HG02763 (cell line): ENCODE measurements at regions not wholly inside any gene's neighbourhood (a gene's known extent, or its start where the extent isn't known, plus 50 kb on each side); places are given as distances from the start of the nearest gene placed in this dataset.
"Not testable (repeated sequence)": the region's sequence is repeated elsewhere in the genome, so short reads cannot be mapped to it uniquely, and the experiment has no call there.

Experiments
- ATAC-seq: cut with Tn5 transposase; IDR thresholded peaks from one replicate; pipeline ENCODE4 v1.9.1; 2021; ENCODE audit warnings: mild to moderate bottlenecking, moderate library complexity; ENCODE audit not compliant: unreplicated experiment

GRCh38 chr3:22856811-22857210 lies 346.3 kb upstream of the UBE2E2 start:
- ATAC-seq, result no peak

GRCh38 chr3:22858486-22858885 lies 344.6 kb upstream of the UBE2E2 start:
- no peak for ATAC-seq

DNA sequence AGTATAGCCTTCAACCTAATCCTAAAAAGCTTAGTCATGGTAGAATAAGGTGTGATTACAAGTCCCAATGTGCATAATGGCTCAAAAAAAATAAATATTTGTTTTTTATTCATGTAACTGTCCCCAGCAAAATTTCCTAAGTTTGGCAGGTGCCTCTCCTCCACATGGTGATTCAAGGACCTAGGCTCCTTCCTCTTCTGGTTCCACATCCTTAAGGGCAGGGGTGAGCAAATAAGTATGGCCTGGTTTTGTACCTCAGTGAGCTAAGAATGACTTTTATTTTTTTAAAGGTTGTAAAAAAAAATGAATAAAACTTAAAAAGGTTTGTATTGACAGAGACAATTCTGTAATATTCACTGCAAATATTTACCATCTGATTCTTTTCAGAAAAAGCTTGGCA lies 343.5 kb upstream of the UBE2E2 start:
- ATAC-seq, result no peak

DNA sequence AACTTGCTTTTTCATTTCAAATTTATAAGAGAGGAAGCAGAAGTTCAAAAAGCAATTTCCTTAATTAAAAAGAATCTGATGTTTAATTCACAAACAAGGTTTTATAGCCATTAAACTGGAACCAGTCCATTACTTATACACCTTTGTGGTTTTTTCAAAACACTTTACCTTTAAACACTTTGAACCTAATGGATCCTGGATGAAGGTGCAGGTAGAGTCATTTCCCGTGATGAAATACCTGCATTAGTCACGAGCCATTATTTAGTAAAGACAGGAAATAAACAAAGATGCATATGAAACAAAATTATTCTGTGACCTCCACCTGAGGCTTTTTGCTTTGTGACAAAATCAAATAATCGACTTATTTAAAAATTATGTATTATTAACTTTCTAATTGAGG lies 341.7 kb upstream of the UBE2E2 start:
- ATAC-seq, result no peak

DNA sequence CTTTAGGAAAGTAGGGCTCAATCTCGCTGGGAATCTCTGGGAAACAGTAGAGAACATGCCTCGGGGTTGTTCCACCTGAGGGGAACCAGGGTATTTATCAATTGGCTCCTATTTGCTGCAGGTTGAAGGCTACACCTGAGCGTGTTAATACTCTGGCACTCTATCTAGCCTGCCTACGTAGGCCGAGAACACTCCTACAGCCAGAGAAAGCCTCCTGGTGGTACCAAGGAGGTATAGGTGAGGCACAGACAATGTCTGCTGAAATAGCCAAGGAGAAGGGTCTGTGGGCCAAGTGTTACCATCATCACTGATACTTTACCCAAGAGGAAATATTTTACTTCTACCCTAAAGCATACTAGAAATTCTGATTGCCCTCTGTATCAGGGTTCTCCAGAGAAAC lies 341.0 kb upstream of the UBE2E2 start:
- no peak for ATAC-seq

DNA sequence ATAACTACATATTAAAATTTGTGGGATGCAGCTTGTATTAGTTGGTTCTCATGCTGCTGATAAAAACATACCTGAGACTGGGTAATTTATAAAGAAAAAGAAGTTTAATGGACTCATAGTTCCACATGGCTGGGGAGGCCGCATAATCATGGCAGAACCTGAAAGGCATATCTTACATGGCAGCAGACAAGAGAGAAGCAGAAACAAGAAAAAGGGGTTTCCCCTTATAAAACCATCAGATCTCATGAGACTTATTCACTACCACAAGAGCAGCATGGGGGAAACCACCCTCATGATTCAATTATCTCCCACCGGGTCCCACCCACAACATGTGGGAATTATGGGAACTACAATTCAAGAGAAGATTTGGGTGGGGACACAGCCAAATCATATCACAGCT lies 320.3 kb upstream of the UBE2E2 start:
- not testable (repeated sequence) for ATAC-seq

- no peak for ATAC-seq
These were observed 318.1 kb upstream of the UBE2E2 start for GRCh38 chr3:22885039-22885438.

GRCh38 chr3:22885574-22886341 lies 317.4 kb upstream of the UBE2E2 start:
- ATAC-seq, result no peak

GRCh38 chr3:22886439-22887068 lies 316.6 kb upstream of the UBE2E2 start:
- ATAC-seq, result no peak

DNA sequence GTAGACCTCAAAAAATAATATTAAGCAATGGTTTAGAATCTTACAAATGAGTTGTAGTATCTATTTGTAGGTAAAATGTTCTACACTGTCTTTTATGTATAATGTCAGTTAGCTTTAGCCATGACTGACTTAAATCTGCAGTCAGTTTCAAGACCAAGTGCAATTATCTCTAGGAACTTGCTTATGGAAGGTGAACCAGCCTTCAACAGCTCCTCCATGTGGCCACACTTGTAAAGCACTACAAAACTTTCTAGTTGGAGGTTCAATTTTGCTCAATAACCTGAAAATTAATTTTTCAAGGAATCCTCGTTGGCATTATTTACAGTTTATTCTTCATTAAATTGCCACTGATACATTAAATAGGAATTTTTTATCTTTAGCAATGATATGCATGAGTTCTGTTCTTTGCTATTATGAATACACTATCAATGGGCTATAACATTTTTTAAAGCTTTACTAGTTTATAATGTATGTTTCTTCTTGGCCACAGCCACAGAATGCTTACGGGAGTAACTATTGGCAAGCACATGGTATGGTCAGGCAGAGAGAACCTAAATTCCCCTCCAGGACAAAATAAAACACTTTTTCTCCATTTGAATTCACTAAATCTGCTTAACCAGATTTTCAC lies 315.3 kb upstream of the UBE2E2 start:
- no peak for ATAC-seq

- ATAC-seq, result no peak
These were observed 310.0 kb upstream of the UBE2E2 start for GRCh38 chr3:22893101-22893500.

DNA sequence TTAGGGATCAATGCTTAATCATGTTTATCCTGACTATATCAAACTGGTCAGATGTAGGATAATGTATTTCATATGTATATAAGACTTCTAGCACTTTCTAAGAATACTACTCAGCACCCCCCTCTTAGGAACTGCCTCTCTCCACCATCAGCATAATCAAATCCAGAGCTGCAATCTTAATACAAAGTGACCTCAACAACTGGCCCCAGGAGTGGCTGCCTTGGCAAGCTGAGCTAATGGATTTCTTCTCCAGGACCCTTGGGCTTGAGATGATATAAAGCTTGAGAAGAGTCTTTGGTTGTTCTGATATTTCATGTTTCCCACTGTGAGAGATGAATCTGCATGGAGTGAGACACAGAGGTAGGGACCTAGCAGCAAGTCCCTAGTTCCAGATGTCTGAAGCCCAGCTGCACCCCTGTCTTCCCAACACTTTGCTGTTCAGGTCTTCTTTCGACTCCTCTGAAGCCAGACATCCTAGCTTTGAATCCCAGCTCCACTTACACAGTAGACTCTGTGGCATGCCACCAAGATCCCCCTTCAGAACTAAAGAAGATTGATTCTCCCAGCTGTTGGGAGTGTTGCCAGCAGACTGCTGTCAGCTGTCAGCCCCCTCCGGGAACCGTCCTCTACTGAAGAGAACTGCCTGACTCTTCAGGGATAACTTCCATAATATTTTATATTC lies 309.3 kb upstream of the UBE2E2 start:
- ATAC-seq, result no peak

- no peak for ATAC-seq
These were observed 308.3 kb upstream of the UBE2E2 start for GRCh38 chr3:22894865-22895264.

DNA sequence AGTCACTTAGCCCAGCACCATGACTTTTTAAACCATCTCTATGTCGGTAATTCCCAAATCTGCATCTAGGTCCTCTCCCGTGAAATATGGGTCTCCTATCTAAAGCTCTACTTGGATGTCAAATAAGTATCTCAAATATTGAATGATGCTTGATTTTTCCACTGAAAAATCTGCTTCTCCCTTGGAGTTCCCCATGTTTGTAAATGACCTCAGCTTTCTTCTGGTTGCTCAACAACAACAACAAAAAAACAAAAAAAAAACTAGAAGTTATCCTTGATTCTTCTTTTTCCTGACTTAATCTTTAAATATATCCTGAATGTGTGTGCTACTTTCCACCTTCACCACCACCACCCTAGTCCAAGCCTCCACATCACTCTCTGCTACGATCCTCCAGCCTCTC lies 307.5 kb upstream of the UBE2E2 start:
- no peak for ATAC-seq

DNA sequence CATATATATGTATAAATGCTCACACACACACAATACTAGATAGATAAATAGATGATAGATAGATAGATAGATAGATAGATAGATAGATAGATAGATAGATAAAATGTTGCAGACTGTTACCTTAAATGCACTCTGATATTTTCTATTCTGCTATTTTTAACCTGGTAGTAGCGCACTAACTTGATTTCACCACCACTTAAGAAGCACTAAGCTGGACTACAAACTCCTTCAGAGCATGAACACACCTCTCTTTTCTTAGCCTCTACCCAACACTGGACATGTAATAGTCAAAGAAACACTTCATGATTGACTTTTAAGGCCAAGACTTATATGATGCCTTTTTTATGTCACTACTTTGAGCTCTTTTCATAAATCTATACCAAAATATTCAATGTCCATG lies 304.6 kb upstream of the UBE2E2 start:
- ATAC-seq, result no peak

GRCh38 chr3:22899441-22899840 lies 303.7 kb upstream of the UBE2E2 start:
- ATAC-seq, result no peak

DNA sequence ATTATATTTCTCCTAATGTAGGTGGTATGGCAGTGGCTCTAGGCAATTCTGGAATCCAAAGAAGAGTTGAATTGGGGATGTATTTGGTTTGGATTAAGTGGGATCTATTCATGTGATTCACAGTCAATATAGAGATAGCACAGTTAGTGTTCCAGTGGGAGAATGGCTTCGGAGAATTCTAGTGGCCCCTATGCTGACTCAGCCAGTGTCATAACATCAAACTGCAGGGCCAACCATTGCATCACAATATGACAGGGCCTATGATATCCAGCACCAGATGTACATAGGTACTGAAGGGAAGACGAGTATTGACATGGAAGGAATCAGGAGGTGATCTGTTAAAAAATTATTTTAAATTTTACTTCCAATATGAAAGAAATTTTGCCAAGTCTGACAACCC lies 302.8 kb upstream of the UBE2E2 start:
- ATAC-seq, result no peak

DNA sequence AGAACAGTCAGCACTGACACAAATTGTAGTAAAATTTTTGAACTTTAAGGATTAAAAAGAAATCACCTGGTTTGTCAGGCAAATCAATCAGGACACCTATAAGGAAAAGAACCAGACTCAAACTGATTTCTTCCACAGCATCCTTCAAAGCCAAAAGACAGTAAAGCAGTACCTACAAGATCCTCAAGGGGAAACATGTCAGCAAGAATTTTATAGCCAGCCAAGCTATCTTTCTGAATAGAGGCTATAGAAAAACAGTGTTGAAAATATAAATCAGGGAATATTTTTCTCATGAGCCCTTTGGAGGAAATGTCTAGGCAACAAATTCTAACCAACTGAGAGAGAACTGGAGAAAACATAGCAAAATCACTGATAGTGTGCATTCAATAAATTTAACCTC lies 301.4 kb upstream of the UBE2E2 start:
- no peak for ATAC-seq

GRCh38 chr3:22907161-22907780 lies 295.9 kb upstream of the UBE2E2 start:
- ATAC-seq, result no peak

DNA sequence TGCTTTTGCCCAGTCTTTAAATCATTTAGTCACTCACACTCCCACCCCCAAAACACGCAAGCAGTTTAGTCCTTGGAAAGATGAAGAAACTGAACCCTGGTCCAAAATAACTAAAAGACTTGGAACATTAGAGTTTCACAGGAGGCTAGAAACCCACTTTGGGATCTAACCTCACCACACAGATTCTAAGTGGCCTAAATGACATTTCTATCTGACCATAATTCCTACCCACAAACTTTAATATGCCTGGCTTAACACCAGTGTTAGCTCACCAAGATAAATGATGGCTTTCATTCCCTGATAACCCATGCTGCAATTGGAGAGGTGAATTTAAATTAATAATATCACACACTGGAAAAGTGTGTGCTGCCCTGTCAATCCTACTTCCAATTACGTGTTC lies 295.3 kb upstream of the UBE2E2 start:
- no peak for ATAC-seq

GRCh38 chr3:22908989-22909507 lies 294.1 kb upstream of the UBE2E2 start:
- no peak for ATAC-seq
